ENCODE measurements at regions not wholly inside any gene's neighbourhood (a gene's known extent, or its start where the extent isn't known, plus 50 kb on each side); places are given as distances from the start of the nearest gene placed in this dataset.

- no peak overlapping the region for H3K4me3 ChIP-seq (ENCODE audit: low read depth, low read length)
- TF ChIP-seq CTCF (IDR thresholded peaks at IDR 0.05; ENCODE audit: borderline replicate concordance, insufficient read depth, low read depth, low read length), result no peak
Measured at GRCh38 chr2:19706332-19706731, 195.5 kb downstream of the TTC32 start.

- H3K4me3 ChIP-seq (ENCODE audit: low read depth, low read length), result no peak overlapping the region
- TF ChIP-seq CTCF (IDR thresholded peaks at IDR 0.05; ENCODE audit: borderline replicate concordance, insufficient read depth, low read depth, low read length), result no peak
Measured at GRCh38 chr2:19702267-19702666, 199.5 kb downstream of the TTC32 start.

- H3K4me3 ChIP-seq (ENCODE audit: low read depth, low read length), result no peak overlapping the region
- TF ChIP-seq CTCF (IDR thresholded peaks at IDR 0.05; ENCODE audit: borderline replicate concordance, insufficient read depth, low read depth, low read length), result no peak
Measured at GRCh38 chr2:19700861-19701585, 200.8 kb downstream of the TTC32 start.

- no peak for TF ChIP-seq CTCF (IDR thresholded peaks at IDR 0.05; ENCODE audit: borderline replicate concordance, insufficient read depth, low read depth, low read length)
- no peak overlapping the region for H3K4me3 ChIP-seq (ENCODE audit: low read depth, low read length)
Measured at GRCh38 chr2:19697131-19697530, 204.7 kb downstream of the TTC32 start.

GRCh38 chr2:19695706-19696105, 206.1 kb downstream of the TTC32 start:
- TF ChIP-seq CTCF (IDR thresholded peaks at IDR 0.05; ENCODE audit: borderline replicate concordance, insufficient read depth, low read depth, low read length), result no peak
- H3K4me3 ChIP-seq (ENCODE audit: low read depth, low read length), result no peak overlapping the region

GRCh38 chr2:19691892-19692291, 209.9 kb downstream of the TTC32 start:
- TF ChIP-seq CTCF (IDR thresholded peaks at IDR 0.05; ENCODE audit: borderline replicate concordance, insufficient read depth, low read depth, low read length), result no peak
- H3K4me3 ChIP-seq (ENCODE audit: low read depth, low read length), result no peak overlapping the region

GRCh38 chr2:19690429-19690828, 211.4 kb downstream of the TTC32 start:
- TF ChIP-seq CTCF (IDR thresholded peaks at IDR 0.05; ENCODE audit: borderline replicate concordance, insufficient read depth, low read depth, low read length), result no peak
- H3K4me3 ChIP-seq (ENCODE audit: low read depth, low read length), result no peak overlapping the region
